GM12873 (cell line): ENCODE measurements at regions not wholly inside any gene's neighbourhood (a gene's known extent, or its start where the extent isn't known, plus 50 kb on each side); places are given as distances from the start of the nearest gene placed in this dataset.

Experiments
- CTCF ChIP-seq: IDR thresholded peaks from 2 replicates; pipeline ENCODE4 v1.5.1; 2012; ENCODE audit warnings: low read depth, mild to moderate bottlenecking, moderate library complexity, low read length, control low read depth; ENCODE audit not compliant: insufficient read depth; ENCODE audit errors: missing control alignments

GRCh38 chr5:4048398-4048797 lies 452.8 kb downstream of the IRX1 start:
- no peak for TF ChIP-seq CTCF

- TF ChIP-seq CTCF: no peak
These were observed 454.6 kb downstream of the IRX1 start for GRCh38 chr5:4050203-4050602.

- no peak for TF ChIP-seq CTCF
These were observed 457.5 kb downstream of the IRX1 start for GRCh38 chr5:4053136-4053535.

GRCh38 chr5:4054092-4054491 lies 458.5 kb downstream of the IRX1 start:
- TF ChIP-seq CTCF: no peak

GRCh38 chr5:4058899-4059298 lies 463.3 kb downstream of the IRX1 start:
- no peak for TF ChIP-seq CTCF

GRCh38 chr5:4065472-4066320 lies 470.1 kb downstream of the IRX1 start:
- TF ChIP-seq CTCF: no peak

- no peak for TF ChIP-seq CTCF
These were observed 472.5 kb downstream of the IRX1 start for GRCh38 chr5:4068171-4068570.
